Right renal pelvis (tissue), 4 donors: ENCODE measurements at regions not wholly inside any gene's neighbourhood (a gene's known extent, or its start where the extent isn't known, plus 50 kb on each side); places are given as distances from the start of the nearest gene placed in this dataset.

Source experiments
- DNase-seq, 4 donors: peaks; one replicate each; pipeline ENCODE4 v3.0.0-alpha.2; 2013; ENCODE audit warnings: low read depth in 4 of 4, low spot score in 3 of 4, missing footprints in 1 of 4

DNA sequence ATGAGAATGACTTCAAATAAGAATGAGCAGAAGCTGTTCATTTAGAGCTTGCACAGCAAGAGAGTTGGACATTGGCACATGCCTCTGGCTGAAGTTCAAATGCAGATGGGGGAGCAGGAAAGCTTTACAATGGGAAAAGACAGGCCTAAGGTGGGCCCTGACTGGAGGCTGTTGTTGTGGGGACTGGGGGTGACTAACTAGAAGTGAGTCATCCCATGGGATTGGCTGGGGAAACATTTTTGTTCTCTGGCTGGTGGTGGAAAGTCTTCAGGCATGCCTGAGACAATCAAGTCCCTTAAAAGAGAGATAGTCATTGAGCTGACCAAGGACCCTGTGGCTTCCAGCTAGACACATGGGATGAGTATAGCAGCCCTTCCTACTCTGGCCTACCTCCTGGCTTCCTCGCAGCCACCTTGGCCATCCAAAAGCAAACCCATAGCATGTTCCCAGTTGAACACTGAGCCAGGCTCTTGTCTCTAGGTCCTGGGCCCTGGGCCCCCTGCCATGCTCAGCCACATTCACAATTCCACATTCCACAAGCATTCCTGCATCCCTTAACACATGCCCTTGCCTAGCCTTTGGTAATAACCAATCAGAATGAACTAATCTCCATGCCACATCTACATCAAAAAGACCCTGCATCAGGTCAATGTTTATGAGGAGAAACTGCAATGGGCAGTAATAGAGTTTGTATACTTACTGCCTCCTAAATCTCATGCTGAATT lies 873.4 kb downstream of the NLGN4Y start:
- no peak for DNase-seq

DNA sequence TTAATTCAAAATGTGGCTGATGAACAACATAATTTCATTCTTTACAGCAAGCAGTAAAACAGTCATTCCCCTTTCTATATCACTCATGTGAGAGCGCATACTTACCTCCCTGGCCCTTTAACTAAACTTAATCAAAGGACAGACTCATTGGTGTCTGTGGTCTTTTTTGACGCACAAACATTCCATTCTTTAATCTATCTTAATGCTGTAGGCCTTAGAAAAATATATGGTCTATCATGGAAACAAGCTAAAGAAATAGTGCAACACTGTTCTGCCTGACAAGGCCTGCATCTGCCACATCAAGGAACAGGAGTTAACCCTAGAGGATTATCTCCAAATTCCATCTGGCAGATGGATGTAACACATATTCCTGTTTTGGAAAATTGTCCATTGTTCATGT lies 878.1 kb downstream of the NLGN4Y start:
- DNase-seq: no peak

DNA sequence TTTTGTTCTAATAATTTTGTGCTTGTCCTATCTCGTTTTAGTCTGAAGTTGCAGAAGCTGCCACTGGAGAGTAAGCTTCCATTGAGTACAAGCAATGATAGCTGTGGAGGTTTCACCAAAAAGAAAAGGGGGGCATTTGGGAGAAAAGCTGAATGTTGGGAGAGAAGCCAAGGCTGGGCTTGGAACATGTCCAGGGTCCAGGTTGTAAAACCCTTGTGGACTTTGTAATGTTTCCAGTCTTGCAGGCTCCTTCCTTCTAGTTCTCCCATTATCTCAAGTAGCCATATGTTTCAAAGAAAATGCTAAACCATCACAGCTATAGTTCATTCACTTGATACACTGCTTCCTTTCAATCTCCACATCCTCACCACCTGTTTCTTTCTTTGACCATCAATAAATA lies 880.2 kb downstream of the NLGN4Y start:
- no peak for DNase-seq

DNA sequence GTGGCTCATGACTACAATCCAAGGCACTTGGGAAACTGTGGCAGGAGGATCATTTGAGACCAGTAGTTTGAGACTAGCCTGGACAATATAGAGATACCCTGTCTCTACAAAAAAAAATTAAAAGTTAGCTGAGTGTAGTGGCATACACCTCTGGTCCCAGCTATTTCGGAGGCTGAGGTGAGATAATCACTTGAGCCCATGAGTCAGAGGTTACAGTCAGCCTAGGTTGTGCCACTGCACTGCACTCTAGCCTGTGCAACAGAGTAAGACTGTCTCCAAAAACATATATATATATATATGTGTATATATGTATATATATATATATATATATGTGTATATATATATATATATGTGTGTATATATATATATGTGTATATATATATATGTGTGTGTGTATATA lies 890.8 kb downstream of the NLGN4Y start:
- DNase-seq: no peak

DNA sequence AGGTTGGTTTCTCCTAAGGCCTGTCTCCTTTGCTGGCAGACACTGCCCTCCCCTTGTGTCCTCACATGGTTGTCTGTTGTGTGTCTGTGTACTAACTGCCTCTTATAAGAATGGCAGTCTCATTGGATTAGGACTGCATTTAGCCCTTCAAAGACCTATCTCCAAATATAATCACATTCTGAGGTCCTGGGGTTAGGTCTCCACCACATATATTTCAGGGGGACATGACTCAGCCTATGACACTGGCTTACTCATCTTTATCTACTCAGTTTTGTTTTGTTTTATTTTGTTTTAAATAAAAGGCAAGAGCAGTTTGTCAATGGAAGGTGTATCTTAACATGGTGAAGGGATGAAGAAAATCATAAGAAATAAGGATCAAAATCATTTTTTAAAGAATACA lies 894.3 kb downstream of the NLGN4Y start:
- DNase-seq: no peak

DNA sequence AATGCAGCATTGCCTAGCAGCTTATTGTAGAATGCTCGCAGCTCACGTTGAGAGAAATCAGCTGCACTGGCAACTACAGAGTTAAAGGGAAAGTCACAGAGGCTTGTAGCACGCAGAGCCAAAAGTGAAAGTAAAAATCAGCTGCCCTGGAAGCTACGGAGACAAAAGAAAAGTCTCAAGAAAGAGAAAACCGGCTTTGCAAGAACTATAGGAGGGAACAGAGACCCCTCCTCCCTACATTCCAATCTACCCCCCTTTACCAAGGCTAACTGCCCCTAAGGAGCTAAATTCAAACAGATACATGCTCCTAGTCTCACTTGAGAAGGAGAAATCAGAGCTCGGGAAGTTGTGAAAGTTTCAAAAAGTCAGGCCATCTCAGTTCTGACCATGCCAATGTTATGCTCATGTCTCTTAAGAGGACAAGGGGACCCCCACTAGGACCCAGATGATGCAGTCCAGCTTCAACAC lies 900.4 kb downstream of the NLGN4Y start:
- no peak for DNase-seq

DNA sequence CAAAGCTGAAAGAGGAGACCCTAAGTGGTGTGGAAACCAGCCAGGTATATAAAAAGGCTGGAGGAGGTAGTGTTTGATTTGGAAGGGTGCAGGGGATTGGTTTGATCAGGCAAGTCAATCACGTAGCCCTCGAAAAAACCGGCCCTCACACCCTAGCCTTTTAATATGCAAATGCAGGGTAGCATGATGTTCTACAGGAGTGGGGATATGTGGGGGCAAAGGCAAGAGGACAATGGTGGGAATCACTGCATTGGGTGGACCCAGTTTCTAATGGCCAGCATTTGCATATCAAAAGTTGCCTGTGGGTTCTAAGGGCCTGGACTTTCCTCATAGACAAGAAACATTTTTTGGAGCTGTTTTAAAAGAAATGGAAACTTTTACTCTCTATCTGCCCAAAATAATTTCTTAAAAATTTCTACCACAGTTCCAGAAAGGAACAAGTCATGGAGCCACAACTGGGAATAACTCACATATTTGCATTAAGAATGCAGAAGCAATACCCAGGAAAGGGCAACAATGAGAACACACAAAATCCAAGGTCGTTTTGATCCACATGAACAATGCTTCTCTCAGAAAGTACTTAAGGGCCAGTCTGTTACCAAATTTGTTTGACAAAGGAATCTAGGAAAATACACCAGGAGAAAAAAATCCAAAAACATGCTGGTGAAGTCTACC lies 915.8 kb downstream of the NLGN4Y start:
- DNase-seq: no peak

DNA sequence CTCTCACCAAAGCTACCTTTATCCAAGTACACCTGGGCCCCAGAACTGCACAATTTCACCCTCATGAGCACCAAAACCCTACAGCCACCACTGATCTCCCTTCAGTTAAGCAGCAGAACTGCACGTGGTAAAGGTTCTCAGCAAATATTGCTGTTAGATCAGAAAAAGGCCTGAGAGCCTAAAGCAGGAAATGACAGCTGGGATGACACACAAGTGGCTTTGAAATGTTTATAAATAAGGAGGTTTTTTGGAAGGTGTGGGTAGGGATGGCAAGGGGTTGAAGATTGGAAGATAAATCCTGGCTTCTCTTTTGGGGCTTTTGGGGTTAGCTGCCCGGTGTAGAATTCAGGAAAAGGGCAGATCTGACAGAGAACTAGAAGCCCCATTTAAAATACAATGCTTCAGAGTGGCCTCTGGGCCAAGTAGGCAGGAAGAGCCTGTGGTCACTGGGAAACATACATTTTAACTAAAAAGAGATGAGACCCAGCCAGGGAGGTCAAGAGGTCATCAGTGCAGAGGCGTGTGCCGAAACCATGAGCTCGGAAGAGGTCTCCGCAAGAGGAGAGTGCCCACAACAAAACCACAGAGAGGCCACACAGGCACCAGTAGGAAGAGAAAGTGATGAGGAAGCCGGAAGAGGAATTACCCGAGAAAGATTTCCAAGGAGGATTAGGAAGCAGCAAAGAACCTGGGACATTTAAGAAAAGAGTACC lies 916.5 kb downstream of the NLGN4Y start:
- DNase-seq: no peak

DNA sequence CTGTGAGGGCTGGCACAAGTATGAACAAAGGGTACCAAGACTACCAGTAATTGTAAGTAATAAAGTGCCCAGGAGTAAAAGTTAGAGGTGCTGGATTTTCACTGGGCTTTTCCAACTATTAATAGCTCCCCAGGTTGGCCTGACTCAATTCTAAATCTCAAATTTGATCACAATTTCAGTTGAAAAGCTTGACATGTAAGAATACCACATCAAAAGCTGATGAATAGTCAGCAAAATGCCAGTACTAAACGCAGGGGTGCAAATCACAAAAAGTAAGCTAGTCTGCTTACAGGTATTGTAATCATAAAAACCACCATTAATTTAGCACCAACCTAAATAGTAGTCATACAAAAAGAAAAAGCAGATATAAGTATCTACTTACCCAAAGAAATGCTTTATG lies 917.5 kb downstream of the NLGN4Y start:
- no peak for DNase-seq

DNA sequence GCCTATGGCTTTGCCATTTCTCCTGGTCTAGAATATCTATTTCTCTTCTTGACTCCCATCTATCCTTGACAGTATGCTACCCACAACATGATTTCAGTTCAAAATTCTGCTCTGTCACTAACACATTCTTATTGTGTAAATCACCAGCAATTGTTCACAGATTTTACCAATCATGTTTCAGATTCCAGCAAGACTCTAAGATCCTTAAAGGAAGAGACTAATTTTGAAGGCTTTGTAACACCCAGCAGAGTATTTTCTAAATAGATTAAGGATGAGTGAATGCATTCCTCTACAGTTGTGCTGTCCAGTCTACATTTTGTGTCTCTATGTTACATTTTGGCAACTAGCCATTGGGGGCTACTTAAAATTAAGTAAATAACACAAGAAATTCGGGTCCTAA lies 921.5 kb downstream of the NLGN4Y start:
- no peak for DNase-seq

DNA sequence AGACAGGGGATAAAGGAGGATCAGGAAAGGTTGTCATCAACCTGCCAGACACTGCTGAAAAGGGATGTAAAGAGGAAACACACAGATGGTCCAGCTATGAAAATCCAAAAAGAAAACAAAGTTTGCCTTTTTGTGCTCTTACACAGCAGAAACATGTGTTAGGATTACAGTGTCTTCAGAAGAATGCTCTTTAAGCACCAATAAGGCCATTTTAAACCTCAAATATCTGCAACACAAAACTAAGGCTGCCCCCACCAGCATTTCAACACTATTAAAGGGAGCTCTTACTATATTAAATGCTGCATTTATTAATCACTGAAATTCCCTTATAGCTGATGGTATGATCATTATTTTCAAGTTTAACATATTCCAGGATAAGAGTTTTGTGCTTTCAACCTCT lies 922.5 kb downstream of the NLGN4Y start:
- no peak for DNase-seq

DNA sequence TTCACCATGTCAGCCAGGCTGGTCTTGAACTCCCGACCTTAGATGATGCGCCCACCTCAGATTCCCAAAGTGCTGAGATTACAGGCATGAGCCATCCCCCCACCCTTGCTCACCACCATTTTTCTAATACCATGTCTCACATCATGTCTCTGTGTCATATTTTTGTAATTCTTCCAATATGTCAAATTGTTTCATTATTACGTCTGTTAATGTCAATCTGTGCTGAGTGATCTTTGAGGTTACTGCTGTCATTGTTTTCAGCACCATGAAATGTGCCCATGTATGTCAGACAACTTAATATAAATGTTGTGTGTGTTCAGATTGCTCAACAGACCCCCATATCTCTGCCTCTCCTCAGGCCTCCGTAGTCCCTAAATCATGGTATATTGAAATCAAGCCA lies 923.6 kb downstream of the NLGN4Y start:
- no peak for DNase-seq

DNA sequence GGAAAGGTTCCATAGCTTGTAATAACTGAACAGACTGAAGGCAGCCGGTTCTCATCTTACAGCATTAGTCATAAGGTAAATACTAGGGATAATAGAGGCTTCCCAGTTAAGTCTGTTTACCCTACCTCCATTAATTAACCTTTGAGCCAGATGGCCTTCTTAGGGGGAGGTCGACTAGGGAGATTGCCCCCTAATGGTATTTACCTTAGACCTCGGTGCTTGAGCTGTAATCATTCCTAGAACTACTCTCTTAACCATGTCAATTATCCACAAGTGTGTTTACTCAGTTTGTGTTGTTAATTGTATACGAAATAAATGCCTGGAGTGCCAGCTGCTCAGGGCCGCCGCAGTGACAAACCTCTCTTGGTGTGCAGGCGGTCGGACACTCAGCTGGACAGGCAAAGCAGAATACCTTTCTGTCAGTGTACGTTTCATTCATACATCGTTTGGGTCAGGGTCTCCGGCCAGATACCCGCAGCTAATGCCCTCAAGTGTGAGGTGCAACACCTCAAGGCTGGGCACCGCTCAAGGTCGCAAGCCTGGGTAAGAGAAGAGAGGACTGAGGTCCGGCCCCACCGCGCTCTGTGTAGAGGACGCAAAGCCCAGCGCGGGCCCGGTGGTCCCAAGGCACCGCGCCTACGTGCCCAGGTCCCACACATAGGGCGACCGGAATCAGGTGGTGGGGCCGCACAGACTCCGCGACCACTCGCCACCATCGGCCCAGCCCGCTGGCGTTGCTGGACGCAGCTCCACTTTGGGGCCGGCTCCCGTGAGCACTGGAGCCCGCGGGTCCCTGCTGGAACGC lies 931.0 kb downstream of the NLGN4Y start:
- DNase-seq: peak in 1 of 4 donors; percentile 1

DNA sequence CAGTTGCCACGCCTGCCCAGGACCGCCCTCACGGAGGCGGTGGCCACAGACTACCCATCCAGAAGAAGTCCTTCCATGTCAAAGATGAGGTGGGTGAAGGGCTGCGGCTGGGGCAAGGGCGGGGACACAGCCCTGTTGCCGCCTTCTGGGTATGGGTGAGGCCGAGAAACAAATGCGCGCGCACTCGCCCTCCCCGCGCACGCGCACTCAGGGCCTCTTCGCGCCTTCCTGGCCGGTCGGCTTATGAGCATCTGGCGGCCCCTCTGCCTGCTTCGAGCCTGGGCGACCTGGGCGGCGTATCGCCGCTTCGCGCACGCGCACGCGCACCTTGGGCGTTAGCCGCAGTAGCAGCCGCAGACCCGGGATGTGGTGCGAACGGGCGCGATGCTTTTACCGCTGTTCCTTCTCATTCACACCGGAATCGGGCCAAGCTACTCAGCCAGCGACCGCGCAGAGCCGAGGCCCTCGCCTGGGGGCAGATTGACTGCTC lies 931.7 kb downstream of the NLGN4Y start:
- peak in 3 of 4 donors; percentile 32 to 53 (median 45) for DNase-seq

DNA sequence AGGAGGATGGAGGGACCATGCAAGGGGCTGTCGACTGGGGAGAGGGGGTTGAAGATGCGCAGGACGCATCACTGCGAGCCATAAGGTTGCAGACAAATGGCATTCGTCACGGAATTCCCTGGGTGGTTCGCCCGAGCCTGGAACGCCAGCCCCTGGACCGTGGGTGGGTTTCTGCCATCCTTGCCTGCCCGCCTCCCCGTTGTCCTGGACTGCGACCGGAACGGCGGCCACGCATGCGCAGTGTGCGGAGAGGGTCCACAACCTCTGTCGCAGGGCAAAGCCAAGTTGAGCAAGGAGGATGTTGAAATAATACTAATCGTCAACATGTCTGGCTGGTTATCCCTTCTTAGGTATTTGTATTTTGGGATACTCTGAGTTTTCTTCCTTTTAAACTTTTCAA lies 932.2 kb downstream of the NLGN4Y start:
- DNase-seq: no peak

DNA sequence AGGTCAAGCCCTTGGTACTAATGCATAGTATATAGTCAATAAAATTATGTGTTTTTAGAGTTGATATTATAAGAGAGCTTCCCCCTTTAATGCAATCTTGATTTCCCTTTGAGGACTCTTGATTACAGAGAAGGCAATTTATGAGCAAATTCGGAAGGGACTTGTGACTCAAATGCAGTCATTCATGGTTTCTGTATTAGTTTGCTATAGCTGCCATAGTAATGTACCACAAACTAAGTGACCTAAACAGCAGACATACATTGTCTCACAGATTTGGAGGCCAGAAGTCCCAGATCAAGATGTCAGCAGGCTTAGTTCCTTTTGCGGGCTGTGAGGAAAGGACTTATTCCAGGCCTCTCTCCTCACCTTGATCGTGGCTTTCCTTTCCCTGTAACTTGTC lies 933.4 kb downstream of the NLGN4Y start:
- no peak for DNase-seq

DNA sequence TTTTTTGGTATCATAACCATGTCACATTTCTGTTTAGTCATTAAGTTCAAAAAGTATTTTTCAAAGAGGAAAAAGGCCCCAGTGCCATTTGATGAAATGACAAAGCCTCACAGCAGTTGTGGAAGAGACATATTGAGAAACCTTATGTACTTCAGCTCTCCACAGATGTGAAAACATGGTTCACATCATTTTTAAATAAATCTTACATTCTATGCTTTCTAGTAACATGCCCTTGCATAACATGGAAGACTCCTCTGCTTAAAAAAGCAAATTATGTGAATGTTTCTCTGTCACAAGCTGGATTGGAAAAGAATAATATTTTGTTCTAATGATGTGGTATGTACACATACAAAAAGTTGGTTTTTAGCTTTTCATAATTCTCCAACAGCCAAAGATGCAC lies 934.1 kb downstream of the NLGN4Y start:
- no peak for DNase-seq

DNA sequence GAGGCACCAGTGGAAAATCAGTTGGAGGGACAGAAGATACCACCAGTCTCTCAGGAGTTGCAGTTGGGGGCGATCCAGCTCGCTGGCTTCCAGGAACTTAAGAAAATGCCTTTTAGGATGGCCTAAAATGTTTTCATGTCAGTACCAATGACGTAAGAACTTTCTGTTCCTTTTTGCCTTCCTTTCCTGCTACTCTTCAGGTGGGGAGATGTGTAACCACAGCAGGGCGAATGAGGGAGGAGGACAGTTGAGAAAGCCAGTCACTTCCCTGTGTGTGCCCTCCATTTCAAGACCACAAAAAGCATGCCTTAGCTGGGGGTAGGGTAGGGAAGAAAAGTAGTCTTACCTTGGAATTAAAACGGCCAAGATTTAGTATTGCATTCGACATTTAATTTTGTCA lies 941.6 kb downstream of the NLGN4Y start:
- no peak for DNase-seq

DNA sequence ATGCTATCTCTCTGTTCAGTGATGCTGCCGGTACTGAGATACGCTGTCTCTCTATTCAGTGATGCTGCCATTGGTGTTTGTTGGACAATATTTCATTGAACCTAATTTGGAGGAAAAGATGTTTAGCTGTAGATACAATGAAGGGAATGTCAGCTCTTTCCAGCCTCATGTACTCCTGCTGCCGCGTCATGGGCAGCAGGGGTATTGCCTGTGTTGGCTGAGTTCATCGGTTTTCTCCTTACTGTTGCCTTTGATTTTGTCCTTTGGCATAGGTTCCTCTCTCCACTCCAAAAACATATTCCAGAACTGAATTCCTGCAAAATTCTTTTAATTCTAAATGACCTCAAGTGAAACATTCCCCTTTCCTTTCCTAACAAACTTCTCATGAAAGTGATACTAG lies 942.6 kb downstream of the NLGN4Y start:
- no peak for DNase-seq

DNA sequence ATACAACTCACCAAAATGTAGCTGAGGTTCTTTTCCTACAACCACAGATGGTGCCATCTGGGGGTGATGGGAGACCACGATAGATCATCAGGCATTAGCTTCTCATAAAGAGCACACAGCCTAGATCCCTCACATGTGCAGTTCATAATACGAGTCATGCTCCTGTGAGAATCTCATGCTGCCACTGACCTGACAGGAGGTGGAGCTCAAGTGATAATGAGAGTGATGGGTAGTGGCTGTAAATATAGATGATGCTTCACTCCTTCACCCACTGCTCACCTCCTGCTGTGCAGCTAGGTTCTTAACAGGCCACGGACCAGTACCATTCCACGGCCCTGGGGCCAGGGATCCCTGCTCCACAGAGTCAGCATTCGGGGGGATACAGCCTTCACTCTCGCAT lies 943.8 kb downstream of the NLGN4Y start:
- no peak for DNase-seq

DNA sequence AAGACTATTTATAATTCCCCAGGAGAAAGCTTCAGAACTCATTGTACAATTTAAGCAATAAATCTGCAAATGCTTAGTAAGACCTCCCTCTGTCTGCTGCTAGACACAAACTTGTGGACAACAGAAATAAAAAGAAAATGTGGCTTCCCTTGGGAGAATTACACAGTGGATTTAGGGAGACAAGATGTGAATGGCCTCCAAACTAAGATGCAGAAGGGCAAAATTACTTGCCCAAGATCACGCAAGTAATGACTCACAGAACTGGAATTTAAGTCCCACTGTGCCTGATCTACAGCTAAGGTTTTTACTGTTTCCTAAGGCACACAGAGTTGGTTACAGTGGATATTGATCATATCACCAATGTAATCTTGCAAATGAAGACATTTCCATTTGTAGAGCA lies 947.0 kb downstream of the NLGN4Y start:
- no peak for DNase-seq
